CD14-positive monocyte (primary cell): ENCODE measurements at regions not wholly inside any gene's neighbourhood (a gene's known extent, or its start where the extent isn't known, plus 50 kb on each side); places are given as distances from the start of the nearest gene placed in this dataset.

Experiments used
- DNase-seq, 3 donors: peaks; one replicate each; pipeline ENCODE4 v3.0.0-alpha.2; 2011 to 2022
- H2AFZ ChIP-seq: 2 replicates; pipeline ENCODE4 v1.6.0; 2012; ENCODE audit warnings: mild to moderate bottlenecking, low read depth, low read length, inconsistent platforms; ENCODE audit not compliant: insufficient read depth, poor library complexity, severe bottlenecking
- H3K27ac ChIP-seq, 2 donors: 1 replicate in 1 of 2; 2 replicates in 1 of 2; pipeline ENCODE4 v1.5.1; 2012 to 2013; ENCODE audit warnings: low read length in 2 of 2, control low read depth in 1 of 2, inconsistent platforms in 1 of 2, low read depth in 1 of 2, mild to moderate bottlenecking in 1 of 2
- H3K27me3 ChIP-seq, 2 donors: one replicate each; pipeline versions ENCODE4 v1.6.0 to v1.6.1; 2011 to 2013; ENCODE audit warnings: low read length in 2 of 2; ENCODE audit not compliant: control insufficient read depth in 2 of 2, insufficient read depth in 2 of 2
- H3K36me3 ChIP-seq, 2 donors: replicated peaks in 1 of 2; 1 replicate in 1 of 2; 2 replicates in 1 of 2; pipeline versions ENCODE4 v1.5.1 to v1.6.1; 2012 to 2013; ENCODE audit warnings: low read length in 2 of 2, control low read depth in 1 of 2, inconsistent platforms in 1 of 2, mild to moderate bottlenecking in 1 of 2; ENCODE audit not compliant: insufficient read depth in 2 of 2, control insufficient read depth in 1 of 2
- H3K4me1 ChIP-seq, 2 donors: 1 replicate in 1 of 2; 2 replicates in 1 of 2; pipeline versions ENCODE4 v1.5.1 to v1.6.1; 2012 to 2013; ENCODE audit warnings: low read length in 2 of 2, control low read depth in 1 of 2, inconsistent platforms in 1 of 2, mild to moderate bottlenecking in 1 of 2, moderate library complexity in 1 of 2; ENCODE audit not compliant: insufficient read depth in 2 of 2, control insufficient read depth in 1 of 2
- H3K4me2 ChIP-seq: replicated peaks from 2 replicates; pipeline ENCODE3; 2012; ENCODE audit warnings: low read length, moderate library complexity, mild to moderate bottlenecking; ENCODE audit not compliant: poor library complexity, severe bottlenecking; ENCODE audit errors: extremely low read depth
- H3K4me3 ChIP-seq, 3 experiments: fragments of 200-600 bp in 1 of 3; sonication (generic) in 1 of 3; replicated peaks in 1 of 3; 1 replicate in 2 of 3; 2 replicates in 1 of 3; pipeline ENCODE4 v1.5.1; 2011 to 2013; ENCODE audit warnings: low read length in 3 of 3, mild to moderate bottlenecking in 3 of 3, control low read depth in 2 of 3, low read depth in 2 of 3, inconsistent platforms in 1 of 3, moderate library complexity in 1 of 3
- H3K79me2 ChIP-seq: 2 replicates; pipeline ENCODE4 v1.6.0; 2012; ENCODE audit warnings: mild to moderate bottlenecking, control low read depth, inconsistent platforms, low read length, moderate library complexity; ENCODE audit not compliant: insufficient read depth
- H3K9ac ChIP-seq: 2 replicates; pipeline ENCODE4 v1.6.0; 2017; ENCODE audit warnings: low read length, mild to moderate bottlenecking; ENCODE audit not compliant: insufficient read depth, poor library complexity, severe bottlenecking
- H3K9me3 ChIP-seq, 2 donors: replicated peaks in 1 of 2; 1 replicate in 1 of 2; 2 replicates in 1 of 2; pipeline versions ENCODE4 v1.5.1 to v1.6.1; 2012 to 2013; ENCODE audit warnings: low read length in 2 of 2, control low read depth in 1 of 2; ENCODE audit not compliant: control insufficient read depth in 1 of 2, insufficient read depth in 1 of 2
- H4K20me1 ChIP-seq: 2 replicates; pipeline ENCODE4 v1.6.0; 2012; ENCODE audit warnings: mild to moderate bottlenecking, low read length, control low read depth, moderate library complexity; ENCODE audit not compliant: insufficient read depth
- H3K27ac Mint-ChIP-seq, 7 donors: one replicate each; pipeline ENCODE4 v1.8.0; 2020; ENCODE audit warnings: mild to moderate bottlenecking in 7 of 7, mixed read lengths in 7 of 7, moderate library complexity in 6 of 7, inconsistent platforms in 2 of 7
- H3K27me3 Mint-ChIP-seq, 3 donors: one replicate each; pipeline ENCODE4 v1.8.0; 2021 to 2022; ENCODE audit warnings: low read depth in 3 of 3, mild to moderate bottlenecking in 3 of 3, mixed read lengths in 3 of 3, moderate library complexity in 3 of 3, inconsistent platforms in 1 of 3
- H3K36me3 Mint-ChIP-seq, 2 donors: one replicate each; pipeline ENCODE4 v1.8.0; 2020; ENCODE audit warnings: mixed read lengths in 2 of 2, inconsistent platforms in 1 of 2, mild to moderate bottlenecking in 1 of 2
- H3K4me1 Mint-ChIP-seq: one replicate; pipeline ENCODE4 v1.8.0; 2020; ENCODE audit warnings: mild to moderate bottlenecking, mixed read lengths
- H3K4me3 Mint-ChIP-seq, 2 donors: one replicate each; pipeline ENCODE4 v1.8.0; 2020; ENCODE audit warnings: mild to moderate bottlenecking in 2 of 2, mixed read lengths in 2 of 2, moderate library complexity in 1 of 2
- H3K9me3 Mint-ChIP-seq, 7 donors: one replicate each; pipeline ENCODE4 v1.8.0; 2020 to 2022; ENCODE audit warnings: mixed read lengths in 7 of 7, mild to moderate bottlenecking in 6 of 7, moderate library complexity in 6 of 7, inconsistent platforms in 2 of 7
- WGBS: methylation state at CpG from one replicate; pipeline ENCODE4 v1.1.5; 2013; ENCODE audit warnings: missing lambda C conversion rate; ENCODE audit not compliant: insufficient coverage; 5-methylcytosine and 5-hydroxymethylcytosine counted together
- intact Hi-C, 2 donors: fragments of 100-400 bp; cut with micrococcal nuclease; formaldehyde crosslinking; loops; one replicate each; pipeline versions ENCODE4 v1.15.0 to v1.15.1; 2023
- TF ChIP-seq, protein P1 (sequence below): fragments of 200-600 bp; IDR thresholded peaks from one replicate; pipeline ENCODE4 v1.8.0; 2022; ENCODE audit warnings: antibody characterized with exemption, mild to moderate bottlenecking

DNA sequence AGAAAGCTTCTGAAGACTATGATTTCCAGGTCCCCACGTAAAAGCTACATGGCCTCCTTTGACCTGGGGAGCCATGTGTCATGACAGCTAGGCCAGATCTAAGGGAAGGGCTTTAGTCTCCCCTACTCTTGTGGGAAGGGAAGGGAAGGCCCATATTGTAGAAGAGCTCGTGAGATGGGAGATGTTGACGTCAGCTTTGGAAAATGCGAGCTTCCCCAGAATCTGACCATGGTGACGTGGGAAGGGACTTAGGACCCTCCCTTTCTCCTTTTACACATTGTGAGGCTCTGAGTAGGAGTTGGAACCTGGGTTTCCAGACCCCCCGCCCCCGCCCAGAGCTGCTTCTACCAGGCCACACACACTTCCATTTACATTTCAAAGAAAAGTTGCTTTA, 165.5 kb downstream of the SYK start:
- H3K27ac Mint-ChIP-seq: no peak overlapping the region

DNA sequence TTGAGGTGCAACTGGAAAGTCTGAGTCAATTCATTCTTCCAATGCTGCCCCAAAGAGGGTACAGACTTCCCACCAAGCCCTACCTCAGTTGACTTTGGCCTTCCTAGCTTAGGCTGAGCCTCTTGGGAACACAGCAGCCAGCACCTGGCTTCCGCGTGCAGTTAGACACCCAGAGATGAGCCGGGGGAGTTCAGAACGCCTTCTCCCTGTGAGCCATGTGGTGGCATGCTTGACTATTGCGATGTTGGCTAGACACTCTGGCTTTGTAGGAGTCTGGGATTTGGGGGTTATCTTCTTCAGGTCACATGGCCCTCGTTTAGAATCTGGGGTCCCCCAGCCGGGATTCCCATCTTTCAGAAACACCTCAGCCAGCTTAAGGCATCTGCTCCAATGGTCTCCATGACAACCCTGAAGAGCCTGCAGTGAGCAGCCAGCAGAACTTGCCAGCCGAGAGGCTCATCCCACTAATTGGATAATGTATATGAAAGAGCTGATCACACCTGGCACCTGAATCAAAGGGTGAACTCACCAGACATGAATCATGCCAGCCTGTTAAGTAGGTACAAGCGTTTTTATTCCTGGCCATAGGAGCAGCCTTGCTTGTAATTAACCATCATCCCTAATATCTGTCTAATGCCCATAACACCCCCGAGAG, 167.5 kb downstream of the SYK start:
- Histone ChIP-seq H3K36me3 (no peaks in the 10 kb centered on the region), H3K4me1 (no peaks in the 10 kb centered on the region), H4K20me1 (no peaks in the 10 kb centered on the region), H3K27ac (no peak overlapping the region), H3K9ac (no peak overlapping the region), H3K9me3 (no peaks in the 10 kb centered on the region), H3K4me2 (no peak overlapping the region), H3K4me3 (no peak overlapping the region), H3K27me3 (no peaks in the 10 kb centered on the region), H3K79me2 (no peaks in the 10 kb centered on the region), H2AFZ (no peak overlapping the region)
- WGBS: 96% methylated on average over 4 of the region's 10 CpGs
- H3K27me3 Mint-ChIP-seq: peaks cover 3 to 11% (median 4%) of the 10 kb centered on the region in 3 donors
- intact Hi-C loops: no loop called here
- DNase-seq: no peak
- TF ChIP-seq, protein P1, sequence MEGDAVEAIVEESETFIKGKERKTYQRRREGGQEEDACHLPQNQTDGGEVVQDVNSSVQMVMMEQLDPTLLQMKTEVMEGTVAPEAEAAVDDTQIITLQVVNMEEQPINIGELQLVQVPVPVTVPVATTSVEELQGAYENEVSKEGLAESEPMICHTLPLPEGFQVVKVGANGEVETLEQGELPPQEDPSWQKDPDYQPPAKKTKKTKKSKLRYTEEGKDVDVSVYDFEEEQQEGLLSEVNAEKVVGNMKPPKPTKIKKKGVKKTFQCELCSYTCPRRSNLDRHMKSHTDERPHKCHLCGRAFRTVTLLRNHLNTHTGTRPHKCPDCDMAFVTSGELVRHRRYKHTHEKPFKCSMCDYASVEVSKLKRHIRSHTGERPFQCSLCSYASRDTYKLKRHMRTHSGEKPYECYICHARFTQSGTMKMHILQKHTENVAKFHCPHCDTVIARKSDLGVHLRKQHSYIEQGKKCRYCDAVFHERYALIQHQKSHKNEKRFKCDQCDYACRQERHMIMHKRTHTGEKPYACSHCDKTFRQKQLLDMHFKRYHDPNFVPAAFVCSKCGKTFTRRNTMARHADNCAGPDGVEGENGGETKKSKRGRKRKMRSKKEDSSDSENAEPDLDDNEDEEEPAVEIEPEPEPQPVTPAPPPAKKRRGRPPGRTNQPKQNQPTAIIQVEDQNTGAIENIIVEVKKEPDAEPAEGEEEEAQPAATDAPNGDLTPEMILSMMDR: no peak
- no peak overlapping the region for H3K27ac Mint-ChIP-seq
- H3K9me3 Mint-ChIP-seq: peaks cover 0 to 2% (median 0%) of the 10 kb centered on the region in 7 donors
- no peak overlapping the region for H3K4me3 Mint-ChIP-seq
- H3K36me3 Mint-ChIP-seq: no peaks in the 10 kb centered on the region
- H3K4me1 Mint-ChIP-seq: peaks cover 3% of the 10 kb centered on the region

More for the DNA sequence above, 165.5 kb downstream of the SYK start:
- Mint-ChIP-seq H3K4me3 (no peak overlapping the region), H3K9me3 (peaks cover 4 to 9% (median 6%) of the 10 kb centered on the region in 7 donors), H3K4me1 (peaks cover 4% of the 10 kb centered on the region), H3K27me3 (peaks cover 6 to 10% (median 7%) of the 10 kb centered on the region in 3 donors), H3K36me3 (no peaks in the 10 kb centered on the region)
- TF ChIP-seq, protein P1: no peak
- no peak for DNase-seq
- no peaks in the 10 kb centered on the region for H4K20me1 ChIP-seq
- no peaks in the 10 kb centered on the region for H3K27me3 ChIP-seq
- no peaks in the 10 kb centered on the region for H3K9me3 ChIP-seq
- no peaks in the 10 kb centered on the region for H3K79me2 ChIP-seq
- WGBS: no CpG with 5 or more reads among the region's 7 CpGs
- H3K9ac ChIP-seq: no peak overlapping the region
- no peak overlapping the region for H3K4me3 ChIP-seq
- no peak overlapping the region for H3K4me2 ChIP-seq
- no peaks in the 10 kb centered on the region for H3K4me1 ChIP-seq
- no peaks in the 10 kb centered on the region for H3K36me3 ChIP-seq
- intact Hi-C loops: no loop called here
- no peak overlapping the region for H2AFZ ChIP-seq
- H3K27ac ChIP-seq: no peak overlapping the region
